Lung (tissue), 11 donors: ENCODE measurements at regions not wholly inside any gene's neighbourhood (a gene's known extent, or its start where the extent isn't known, plus 50 kb on each side); places are given as distances from the start of the nearest gene placed in this dataset.
"Not testable (repeated sequence)": the region's sequence is repeated elsewhere in the genome, so short reads cannot be mapped to it uniquely, and the experiment has no call there.

Experiments used
- ATAC-seq: fragments of 200-7000 bp; cut with Tn5 transposase; one replicate; pipeline ENCODE4 v1.9.1; 2020; ENCODE audit warnings: moderate number of reproducible peaks; ENCODE audit not compliant: insufficient read depth, low FRiP score
- DNase-seq, 3 donors: peaks; one replicate each; pipeline ENCODE4 v3.0.0-alpha.2; 2013 to 2017
- H3K27ac ChIP-seq, 2 donors: one replicate each; pipeline ENCODE4 v1.5.1; 2013; ENCODE audit warnings: mild to moderate bottlenecking in 2 of 2, moderate library complexity in 2 of 2, control low read depth in 1 of 2, inconsistent platforms in 1 of 2, low read depth in 1 of 2, low read length in 1 of 2
- H3K27me3 ChIP-seq, 3 donors: one replicate each; pipeline ENCODE4 v1.5.1; 2013; ENCODE audit warnings: low read length in 2 of 3; ENCODE audit not compliant: control insufficient read depth in 3 of 3, insufficient read depth in 3 of 3
- H3K36me3 ChIP-seq, 4 donors: one replicate each; pipeline ENCODE4 v1.5.1; 2013; ENCODE audit warnings: low read length in 4 of 4, mild to moderate bottlenecking in 1 of 4, moderate library complexity in 1 of 4; ENCODE audit not compliant: control insufficient read depth in 4 of 4, insufficient read depth in 4 of 4
- H3K4me1 ChIP-seq, 5 donors: one replicate each; pipeline ENCODE4 v1.5.1; 2013; ENCODE audit warnings: low read length in 5 of 5, mild to moderate bottlenecking in 2 of 5, moderate library complexity in 1 of 5; ENCODE audit not compliant: control insufficient read depth in 5 of 5, insufficient read depth in 5 of 5
- H3K4me3 ChIP-seq: one replicate; pipeline ENCODE4 v1.5.1; 2013; ENCODE audit warnings: mild to moderate bottlenecking, control low read depth, moderate library complexity
- H3K9ac ChIP-seq, 2 donors: one replicate each; pipeline ENCODE4 v1.5.1; 2013; ENCODE audit warnings: low read length in 2 of 2, control low read depth in 1 of 2; ENCODE audit not compliant: insufficient read depth in 1 of 2
- H3K9me3 ChIP-seq, 4 donors: one replicate each; pipeline ENCODE4 v1.5.1; 2013; ENCODE audit warnings: low read length in 3 of 4, mild to moderate bottlenecking in 1 of 4, moderate library complexity in 1 of 4; ENCODE audit not compliant: control insufficient read depth in 4 of 4, insufficient read depth in 3 of 4
- CTCF ChIP-seq: IDR thresholded peaks from 2 replicates; pipeline ENCODE4 v1.5.1; 2012; ENCODE audit warnings: mild to moderate bottlenecking; ENCODE audit errors: control extremely low read depth, extremely low read depth
- WGBS, 2 donors: extraction: QIAGEN DNeasy Blood & Tissue Kit; methylation state at CpG; one replicate each; pipeline ENCODE4 v1.1.7; 2013; 5-methylcytosine and 5-hydroxymethylcytosine counted together
- donor health status: control.
- donor health status: control.
- donor health status: Bipolar disorder and iron deficiency.
- donor health status: healthy.
- donor health status: DM: yes; HTN: yes; CAD: no.

DNA sequence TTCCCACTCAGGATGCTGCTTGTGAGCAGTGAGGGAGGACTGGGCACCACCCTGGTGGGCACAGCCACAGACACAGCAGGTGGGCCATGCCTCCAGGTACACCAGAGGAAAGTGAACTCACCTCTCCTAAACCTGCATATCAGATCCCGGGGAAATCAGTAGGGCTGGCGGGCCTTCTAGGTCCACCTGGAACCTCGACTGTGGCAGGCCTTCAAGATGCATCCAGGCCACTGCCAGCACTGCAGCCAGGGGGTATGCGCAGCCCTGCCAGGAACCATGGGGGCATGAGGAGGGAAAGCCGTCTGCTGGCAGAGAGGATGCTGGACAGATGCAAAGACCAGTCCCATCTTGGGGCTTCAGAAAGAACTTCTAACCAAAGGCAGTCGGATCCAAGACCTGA lies 270.6 kb upstream of the IRX4 start:
- DNase-seq = no peak
- Histone ChIP-seq H3K27me3 (peaks cover 0 to 3% (median 2%) of the 10 kb centered on the region in 3 donors), H3K9ac (no peak overlapping the region), H3K4me3 (no peak overlapping the region), H3K4me1 (no peaks in the 10 kb centered on the region), H3K36me3 (no peaks in the 10 kb centered on the region), H3K27ac (no peak overlapping the region), H3K9me3 (peaks cover 0 to 5% (median 0%) of the 10 kb centered on the region in 4 donors)
- no peak for TF ChIP-seq CTCF
- WGBS, 2 donors = 88 to 89% methylated on average over 6 of the region's 6 CpGs
- ATAC-seq = no peak

DNA sequence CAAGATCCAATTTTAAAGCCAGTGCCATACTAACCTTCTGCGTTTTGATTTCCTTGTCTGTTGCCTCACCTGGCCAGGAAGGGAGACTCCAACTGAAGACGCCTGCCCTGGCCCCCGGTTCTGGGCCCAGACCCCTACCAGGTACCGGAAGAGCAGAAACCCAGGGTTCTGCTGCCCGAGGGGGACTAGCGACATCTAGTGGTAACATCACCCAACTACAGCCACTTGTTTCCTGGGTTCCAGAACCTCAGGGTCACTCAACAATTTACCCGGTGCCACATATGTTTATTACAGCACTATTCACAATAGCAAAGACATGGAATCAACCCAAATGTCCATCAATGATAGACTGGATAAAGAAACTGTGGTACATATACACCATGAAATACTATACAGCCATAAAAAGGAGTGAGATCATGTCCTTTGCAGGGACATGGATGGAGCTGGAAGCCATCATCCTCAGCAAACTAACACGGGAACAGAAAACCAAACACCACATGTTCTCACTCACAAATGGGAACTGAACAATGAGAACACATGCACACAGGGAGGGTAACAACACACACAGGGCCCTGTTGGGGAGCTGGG lies 268.7 kb upstream of the IRX4 start:
- not testable (repeated sequence) for DNase-seq, H3K27me3 ChIP-seq, H3K4me1 ChIP-seq, H3K9ac ChIP-seq, ATAC-seq, H3K4me3 ChIP-seq, H3K9me3 ChIP-seq, H3K36me3 ChIP-seq, H3K27ac ChIP-seq
- WGBS, 2 donors = 23 to 25% methylated on average over 8 of the region's 8 CpGs

DNA sequence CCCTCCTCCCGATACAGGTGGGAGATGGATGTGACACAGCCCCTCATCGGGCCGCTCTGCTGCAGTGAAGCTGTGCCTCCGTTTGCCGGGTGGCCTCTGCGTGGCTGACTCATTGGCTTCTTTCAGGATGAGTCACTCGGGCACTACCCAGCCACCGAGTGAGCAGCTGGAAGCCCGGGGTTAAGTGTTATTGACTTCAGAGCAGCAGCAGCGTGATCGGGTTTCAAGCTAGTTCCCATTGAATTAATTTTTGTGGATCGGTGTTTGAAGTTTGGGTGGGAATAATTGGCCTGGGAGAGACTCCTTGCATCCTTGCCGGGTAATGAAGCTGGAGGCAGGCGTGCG lies 266.4 kb upstream of the IRX4 start:
- 56 to 71% methylated on average over 15 of the region's 15 CpGs for WGBS, 2 donors
- DNase-seq (no peak), ATAC-seq (no peak)

More for the DNA sequence above, 266.4 kb upstream of the IRX4 start:
- Histone ChIP-seq H3K36me3 (no peaks in the 10 kb centered on the region), H3K4me1 (no peaks in the 10 kb centered on the region), H3K27ac (no peak overlapping the region), H3K9me3 (peaks cover 0 to 13% (median 0%) of the 10 kb centered on the region in 4 donors), H3K27me3 (no peaks in the 10 kb centered on the region), H3K9ac (no peak overlapping the region), H3K4me3 (no peak overlapping the region)
- TF ChIP-seq CTCF = no peak
